Omental fat pad (tissue), 3 donors: ENCODE measurements at regions not wholly inside any gene's neighbourhood (a gene's known extent, or its start where the extent isn't known, plus 50 kb on each side); places are given as distances from the start of the nearest gene placed in this dataset.

Source experiments
- ATAC-seq: fragments of 150-250 bp; one replicate; pipeline ENCODE4 v1.9.1; 2016; ENCODE audit warnings: mild to moderate bottlenecking, moderate library complexity; ENCODE audit not compliant: low FRiP score
- DNase-seq: peaks from one replicate; pipeline ENCODE4 v3.0.0-alpha.2; 2019; ENCODE audit warnings: low spot score
- CTCF ChIP-seq, 3 donors: fragments of 450-650 bp; IDR thresholded peaks; one replicate each; pipeline ENCODE4 v1.5.1; 2016 to 2017; ENCODE audit warnings: antibody characterized with exemption in 3 of 3, mild to moderate bottlenecking in 3 of 3, moderate library complexity in 2 of 3

DNA sequence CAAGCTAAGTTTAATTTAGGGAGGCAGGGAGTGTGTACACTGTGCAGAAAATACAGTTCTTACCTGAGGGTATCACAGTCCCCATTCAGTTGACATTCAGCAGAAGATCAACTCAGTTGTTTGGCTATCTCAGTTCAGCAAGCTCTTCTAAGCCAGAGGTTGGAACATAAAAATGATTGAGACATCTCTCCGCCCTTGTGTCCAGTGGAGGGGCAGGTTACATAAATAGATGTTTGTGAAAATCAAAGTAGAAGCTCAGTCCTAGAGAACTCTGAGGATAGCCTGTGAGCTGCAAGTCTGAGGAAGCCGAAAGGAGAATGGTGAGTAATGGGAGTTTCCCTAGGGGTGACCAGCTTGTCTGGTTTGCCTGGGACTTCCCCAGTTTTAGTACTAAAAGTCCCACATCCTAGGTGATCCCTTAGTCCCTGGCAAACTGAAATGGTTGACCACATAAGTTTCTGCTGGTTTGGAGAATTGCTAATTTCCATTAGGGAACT lies 251.4 kb upstream of the ATP2B1 start:
- TF ChIP-seq CTCF (IDR thresholded peaks at IDR 0.05): no peak
- DNase-seq (no peak), ATAC-seq (peak; percentile 37)

DNA sequence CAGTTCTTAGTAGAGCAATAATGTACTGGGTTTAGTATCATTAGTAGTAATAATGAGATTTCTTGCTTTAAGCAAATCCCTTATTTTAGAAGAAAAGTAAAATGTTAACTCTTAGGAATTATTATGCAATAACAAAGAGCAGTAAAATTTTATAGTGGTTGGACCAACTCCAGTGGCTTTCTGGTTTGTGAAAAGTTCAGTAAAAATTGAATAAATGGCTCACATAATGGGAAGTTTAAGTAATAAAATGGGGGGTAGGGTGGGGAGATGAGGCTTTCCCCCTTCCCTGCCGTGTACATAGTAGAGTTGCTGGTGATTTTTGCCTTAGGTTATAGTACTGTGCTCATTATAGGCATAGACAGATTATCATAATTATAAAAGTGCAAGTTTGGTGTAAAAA lies 250.5 kb upstream of the ATP2B1 start:
- DNase-seq (no peak), ATAC-seq (no peak)
- TF ChIP-seq CTCF (IDR thresholded peaks at IDR 0.05): no peak

- DNase-seq: no peak
- no peak for ATAC-seq
- no peak for TF ChIP-seq CTCF (IDR thresholded peaks at IDR 0.05)
These were observed 245.6 kb upstream of the ATP2B1 start for GRCh38 chr12:89954259-89954658.

DNA sequence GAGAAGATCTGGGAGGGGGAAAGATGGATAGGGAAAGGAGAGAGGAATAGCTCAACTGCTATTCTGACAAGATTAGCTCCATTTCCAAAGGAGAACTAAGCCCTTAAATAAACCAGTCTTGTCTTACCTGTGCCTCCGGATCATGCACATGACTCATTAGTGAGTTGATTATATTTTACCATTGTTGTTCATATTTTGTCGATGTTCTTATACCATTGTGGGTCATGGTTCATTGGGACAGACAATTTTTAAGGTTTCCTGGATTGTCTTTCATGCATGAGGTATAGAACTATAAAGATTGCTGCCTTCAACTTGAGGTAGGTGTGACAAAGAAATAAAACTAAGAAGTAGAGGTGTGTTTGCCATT lies 243.0 kb upstream of the ATP2B1 start:
- no peak for TF ChIP-seq CTCF (IDR thresholded peaks at IDR 0.05)
- DNase-seq: no peak
- no peak for ATAC-seq

DNA sequence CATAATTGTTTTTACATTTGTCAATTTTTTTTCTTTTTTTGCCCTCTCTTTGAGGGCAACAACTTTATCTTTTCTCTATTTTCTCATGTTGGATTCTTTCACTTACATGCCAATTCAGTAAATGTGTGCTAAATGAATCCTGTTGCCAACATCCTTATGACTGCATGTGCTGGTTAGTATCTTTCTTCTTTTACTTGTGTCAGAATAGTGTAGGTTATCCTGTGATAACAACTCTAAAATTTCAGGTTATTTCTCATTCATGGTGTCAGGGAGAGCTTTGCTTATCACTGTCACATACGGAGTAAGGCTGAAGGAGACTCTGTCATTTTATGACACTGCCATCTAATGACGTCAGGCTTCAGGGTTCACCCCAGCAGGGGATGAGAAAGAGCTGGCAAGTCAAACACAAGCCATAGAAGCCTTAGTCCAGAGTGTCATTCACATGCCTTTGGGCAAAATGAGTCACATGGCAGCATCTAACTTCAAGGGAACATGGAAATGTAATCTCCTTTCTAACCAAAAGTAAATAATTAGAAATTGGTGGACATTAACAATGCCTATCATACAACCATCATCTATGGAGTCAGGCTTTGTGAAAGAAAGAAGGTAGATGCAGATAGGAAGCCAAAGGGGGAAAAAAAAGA lies 242.5 kb upstream of the ATP2B1 start:
- DNase-seq (no peak), ATAC-seq (no peak)
- TF ChIP-seq CTCF (IDR thresholded peaks at IDR 0.05): no peak

DNA sequence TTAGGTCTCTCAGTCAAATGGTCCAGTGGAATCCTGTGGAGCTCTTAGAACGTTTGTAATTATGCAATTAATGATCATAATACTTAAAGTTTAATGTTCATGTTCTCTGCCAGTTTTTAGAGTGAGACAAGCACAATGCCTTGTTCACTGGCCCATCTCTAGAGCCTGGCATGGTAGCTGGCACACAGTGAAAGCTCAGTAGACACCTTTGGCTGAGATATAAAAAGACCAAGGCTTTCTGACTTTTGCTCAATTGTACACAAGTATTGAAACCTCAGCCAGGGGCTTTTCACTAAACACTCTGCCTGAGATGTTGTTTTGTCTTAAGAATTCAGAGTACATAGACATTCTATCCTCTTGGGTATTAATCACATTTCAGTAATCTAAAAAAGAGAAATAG lies 241.8 kb upstream of the ATP2B1 start:
- ATAC-seq (no peak), DNase-seq (no peak)
- no peak for TF ChIP-seq CTCF (IDR thresholded peaks at IDR 0.05)

DNA sequence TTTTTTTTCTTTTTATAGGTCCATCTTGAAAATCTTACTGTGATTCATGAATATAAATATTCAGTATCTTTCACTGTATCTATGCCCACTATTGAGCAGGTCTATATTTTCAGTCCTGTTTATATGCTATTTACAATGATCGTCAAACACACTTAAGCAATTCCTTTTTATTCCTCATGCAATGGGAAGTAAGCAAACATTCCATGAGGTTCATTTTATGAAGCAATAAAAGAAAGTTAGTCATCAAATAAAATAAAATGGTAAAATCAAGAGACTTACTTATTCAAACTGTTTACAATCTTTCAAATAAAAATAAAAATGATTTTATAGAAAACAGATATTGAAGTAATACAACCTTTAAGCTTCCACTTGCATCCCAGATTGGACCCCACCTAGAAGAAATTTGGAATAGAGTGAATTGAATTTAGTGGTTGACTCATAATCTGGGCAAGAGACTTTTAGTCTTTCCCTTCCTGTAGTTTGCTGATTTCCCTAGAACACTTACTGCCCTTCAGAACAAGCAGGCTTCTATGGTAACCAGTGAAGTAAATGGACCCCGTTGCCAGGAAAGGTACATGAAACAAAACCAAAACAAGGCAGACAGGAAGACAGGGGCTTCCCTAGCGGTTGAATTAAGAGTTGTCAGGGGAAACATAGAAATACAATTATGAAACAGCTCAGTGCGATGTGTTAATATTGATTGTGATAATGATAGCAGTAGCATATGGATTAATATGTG lies 241.0 kb upstream of the ATP2B1 start:
- no peak for TF ChIP-seq CTCF (IDR thresholded peaks at IDR 0.05)
- DNase-seq (no peak), ATAC-seq (peak; percentile 76)
